Neuronal stem cell (in vitro differentiated cells): ENCODE measurements at regions not wholly inside any gene's neighbourhood (a gene's known extent, or its start where the extent isn't known, plus 50 kb on each side); places are given as distances from the start of the nearest gene placed in this dataset.
A peak's percentile ranks its signal among the peaks of the same experiment; 100 is the strongest.

Experiments
- DNase-seq: peaks from one replicate; pipeline ENCODE4 v3.0.0-alpha.2; 2013; ENCODE audit warnings: low spot score
- H2AFZ ChIP-seq: one replicate; pipeline ENCODE4 v1.6.1; 2013; ENCODE audit warnings: mild to moderate bottlenecking, low read length, inconsistent platforms
- H2AK5ac ChIP-seq: 2 replicates; pipeline ENCODE4 v1.6.1; 2013; ENCODE audit warnings: low read depth, mild to moderate bottlenecking, inconsistent platforms, low read length, moderate library complexity, mixed read lengths
- H2BK120ac ChIP-seq: 2 replicates; pipeline ENCODE4 v1.6.1; 2013; ENCODE audit warnings: low read depth, mild to moderate bottlenecking, inconsistent platforms, low read length, moderate library complexity, mixed read lengths
- H2BK12ac ChIP-seq: one replicate; pipeline ENCODE4 v1.6.1; 2013; ENCODE audit warnings: low read length, inconsistent platforms
- H2BK15ac ChIP-seq: 2 replicates; pipeline ENCODE4 v1.6.1; 2013; ENCODE audit warnings: mild to moderate bottlenecking, low read length, inconsistent platforms, mixed read lengths
- H2BK5ac ChIP-seq: one replicate; pipeline ENCODE4 v1.6.1; 2013; ENCODE audit warnings: inconsistent platforms, mild to moderate bottlenecking, low read length, moderate library complexity
- H3K14ac ChIP-seq: one replicate; pipeline ENCODE4 v1.6.1; 2013; ENCODE audit warnings: low read length, inconsistent platforms
- H3K18ac ChIP-seq: 2 replicates; pipeline ENCODE4 v1.6.1; 2013; ENCODE audit warnings: low read length, inconsistent platforms
- H3K23ac ChIP-seq: 2 replicates; pipeline ENCODE4 v1.6.1; 2013; ENCODE audit warnings: low read depth, mild to moderate bottlenecking, mixed read lengths, low read length, inconsistent platforms; ENCODE audit not compliant: poor library complexity
- H3K27ac ChIP-seq: replicated peaks from 3 replicates; pipeline ENCODE4 v1.5.1; 2013; ENCODE audit warnings: low read length, inconsistent platforms
- H3K27me3 ChIP-seq, 3 experiments: 2 replicates each; pipeline ENCODE4 v1.6.1; 2013; ENCODE audit warnings: low read length in 3 of 3, mild to moderate bottlenecking in 2 of 3, inconsistent platforms in 1 of 3, low read depth in 1 of 3, mixed read lengths in 1 of 3, moderate library complexity in 1 of 3; ENCODE audit not compliant: control insufficient read depth in 3 of 3, insufficient read depth in 3 of 3
- H3K36me3 ChIP-seq, 2 donors: replicated peaks in 1 of 2; 2 replicates each; pipeline ENCODE4 v1.6.1; 2013; ENCODE audit warnings: low read length in 2 of 2; ENCODE audit not compliant: control insufficient read depth in 2 of 2, insufficient read depth in 2 of 2
- H3K4ac ChIP-seq: 2 replicates; pipeline ENCODE4 v1.6.1; 2013; ENCODE audit warnings: inconsistent platforms, mild to moderate bottlenecking, low read length, moderate library complexity
- H3K4me1 ChIP-seq, 2 donors: 1 replicate in 1 of 2; 2 replicates in 1 of 2; pipeline ENCODE4 v1.6.1; 2013; ENCODE audit warnings: low read length in 2 of 2, low read depth in 1 of 2; ENCODE audit not compliant: control insufficient read depth in 2 of 2, insufficient read depth in 1 of 2
- H3K4me2 ChIP-seq: one replicate; pipeline ENCODE4 v1.6.1; 2013; ENCODE audit warnings: mild to moderate bottlenecking, low read length, inconsistent platforms; ENCODE audit not compliant: insufficient read depth, poor library complexity, severe bottlenecking
- H3K4me3 ChIP-seq, 2 donors: 2 replicates each; pipeline ENCODE4 v1.5.1; 2013; ENCODE audit warnings: low read length in 2 of 2, mild to moderate bottlenecking in 2 of 2, inconsistent platforms in 1 of 2, moderate library complexity in 1 of 2
- H3K79me1 ChIP-seq: one replicate; pipeline ENCODE4 v1.6.1; 2013; ENCODE audit warnings: low read depth, mild to moderate bottlenecking, inconsistent platforms, low read length, moderate library complexity
- H3K9ac ChIP-seq: one replicate; pipeline ENCODE4 v1.6.1; 2013; ENCODE audit warnings: mild to moderate bottlenecking, low read depth, low read length, inconsistent platforms; ENCODE audit not compliant: poor library complexity
- H3K9me3 ChIP-seq, 2 donors: replicated peaks in 1 of 2; 2 replicates each; pipeline versions ENCODE3 to v1.6.1; 2013; ENCODE audit warnings: low read length in 2 of 2, mild to moderate bottlenecking in 2 of 2, inconsistent platforms in 1 of 2, low read depth in 1 of 2, mixed read lengths in 1 of 2, moderate library complexity in 1 of 2; ENCODE audit not compliant: control insufficient read depth in 2 of 2, insufficient read depth in 1 of 2
- H4K8ac ChIP-seq: one replicate; pipeline ENCODE4 v1.6.1; 2013; ENCODE audit warnings: low read depth, mild to moderate bottlenecking, inconsistent platforms, low read length, moderate library complexity
- H4K91ac ChIP-seq: one replicate; pipeline ENCODE4 v1.6.1; 2013; ENCODE audit warnings: low read length, low read depth, mild to moderate bottlenecking, inconsistent platforms; ENCODE audit not compliant: poor library complexity
- WGBS, 2 donors: extraction: QIAGEN DNeasy Blood & Tissue Kit; methylation state at CpG; one replicate each; pipeline ENCODE4 v1.1.7; 2013; ENCODE audit warnings: missing lambda C conversion rate in 2 of 2, mixed read lengths in 1 of 2; ENCODE audit not compliant: insufficient read length in 2 of 2, insufficient replicate concordance in 1 of 2; ENCODE audit errors: extremely low coverage in 2 of 2; 5-methylcytosine and 5-hydroxymethylcytosine counted together

DNA sequence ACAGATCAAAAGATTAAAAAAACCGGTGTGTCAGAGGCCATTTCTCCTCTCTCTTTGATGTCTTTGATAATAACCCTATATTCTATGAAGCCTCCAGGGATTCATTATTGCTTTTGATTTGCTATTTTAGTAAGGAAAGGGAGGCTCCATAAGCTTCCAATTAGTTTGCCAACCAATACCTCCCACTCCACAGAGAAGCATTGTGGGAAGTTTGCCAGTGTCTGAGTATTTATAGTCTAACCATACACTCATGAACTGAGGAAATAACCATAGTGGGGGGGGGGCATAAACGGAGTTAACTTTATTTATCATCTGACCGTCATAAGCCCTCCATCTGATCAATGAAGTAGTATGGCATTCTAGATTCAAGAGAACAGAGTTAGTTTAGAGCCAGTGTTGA is 1066.8 kb upstream of the PABPC4L start:
- H2AFZ ChIP-seq: no peak overlapping the region
- no peak overlapping the region for H3K4me2 ChIP-seq
- no peak overlapping the region for H3K18ac ChIP-seq
- H3K27me3 ChIP-seq: no peaks in the 10 kb centered on the region
- DNase-seq: no peak
- H4K8ac ChIP-seq: no peak overlapping the region
- no peak overlapping the region for H3K23ac ChIP-seq
- H2BK15ac ChIP-seq: no peak overlapping the region
- no peak overlapping the region for H3K9ac ChIP-seq
- H3K36me3 ChIP-seq: no peaks in the 10 kb centered on the region
- H3K9me3 ChIP-seq: no peaks in the 10 kb centered on the region
- no peak overlapping the region for H2BK5ac ChIP-seq
- no peaks in the 10 kb centered on the region for H3K79me1 ChIP-seq
- H2BK120ac ChIP-seq: no peak overlapping the region
- no peak overlapping the region for H4K91ac ChIP-seq
- H2AK5ac ChIP-seq: no peak overlapping the region
- H3K4ac ChIP-seq: no peak overlapping the region
- H3K4me3 ChIP-seq: no peak overlapping the region
- H3K27ac ChIP-seq: no peak overlapping the region
- WGBS, 2 donors: no CpG with 5 or more reads among the region's 3 CpGs
- H2BK12ac ChIP-seq: no peak overlapping the region
- no peak overlapping the region for H3K14ac ChIP-seq
- no peaks in the 10 kb centered on the region for H3K4me1 ChIP-seq

DNA sequence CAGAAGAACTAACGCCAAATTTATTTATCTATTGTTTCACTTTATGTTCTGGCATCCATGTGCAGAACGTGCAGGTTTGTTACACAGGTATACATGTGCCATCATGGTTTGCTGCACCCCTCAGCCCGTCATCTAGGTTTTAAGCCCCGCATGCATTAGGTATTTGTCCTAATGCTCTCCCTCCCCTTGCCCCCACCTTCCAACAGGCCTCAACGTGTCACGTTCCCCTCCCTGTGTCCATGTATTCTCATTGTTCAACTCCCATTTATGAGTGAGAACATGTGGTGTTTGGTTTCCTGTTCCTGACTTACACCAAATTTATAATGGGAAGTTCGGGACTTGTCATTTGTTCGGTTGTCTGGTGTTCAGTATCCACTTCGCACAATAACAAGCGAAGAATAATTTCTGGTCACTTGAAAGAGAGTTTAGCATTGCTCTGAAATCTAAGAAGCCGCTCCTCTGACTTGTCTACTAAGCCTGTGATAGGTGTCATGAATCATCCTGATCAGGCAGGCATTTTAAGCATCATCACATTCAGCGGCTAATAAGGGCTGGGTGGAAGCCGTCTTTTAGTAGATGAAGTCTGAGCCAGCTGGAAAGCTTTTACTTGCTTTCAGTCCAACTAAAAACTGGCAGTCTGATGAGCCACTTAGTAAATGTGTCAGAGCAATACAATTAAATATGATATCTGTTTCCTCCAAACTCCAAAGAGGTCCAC is 1065.7 kb upstream of the PABPC4L start:
- Histone ChIP-seq H3K27me3 (no peaks in the 10 kb centered on the region), H3K79me1 (no peaks in the 10 kb centered on the region), H2AK5ac (no peak overlapping the region), H3K9ac (no peak overlapping the region), H2BK15ac (no peak overlapping the region), H2BK12ac (no peak overlapping the region), H2BK120ac (no peak overlapping the region), H4K8ac (no peak overlapping the region), H3K36me3 (no peaks in the 10 kb centered on the region), H3K9me3 (no peaks in the 10 kb centered on the region), H3K27ac (no peak overlapping the region), H3K4me2 (no peak overlapping the region), H3K14ac (no peak overlapping the region), H3K23ac (no peak overlapping the region), H3K4me3 (no peak overlapping the region), H2BK5ac (no peak overlapping the region), H3K18ac (no peak overlapping the region), H3K4me1 (no peaks in the 10 kb centered on the region), H3K4ac (no peak overlapping the region), H4K91ac (no peak overlapping the region), H2AFZ (peak overlapping the region; percentile 45)
- no peak for DNase-seq
- no CpG with 5 or more reads among the region's 13 CpGs for WGBS, 2 donors

DNA sequence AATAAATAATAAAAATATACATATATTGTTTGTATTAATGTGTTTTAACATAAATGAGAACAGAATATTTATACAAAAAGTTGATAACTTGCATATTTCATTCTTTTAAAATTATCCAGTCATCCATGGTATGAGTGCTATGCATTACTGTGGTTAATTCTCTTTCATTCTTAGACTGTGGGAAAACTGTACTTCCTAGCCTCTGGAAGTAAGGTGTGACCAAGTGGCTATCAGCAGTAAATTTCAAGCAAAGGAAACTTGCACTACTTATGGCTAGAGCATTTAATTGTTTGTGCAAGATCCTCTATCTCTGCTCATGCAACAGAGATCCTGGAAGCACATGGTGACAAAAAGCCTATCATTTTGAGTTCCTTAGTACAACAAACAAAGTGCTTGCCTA is 1054.5 kb upstream of the PABPC4L start:
- Histone ChIP-seq H3K23ac (no peak overlapping the region), H3K4me2 (no peak overlapping the region), H2BK5ac (no peak overlapping the region), H2AK5ac (no peak overlapping the region), H2BK120ac (no peak overlapping the region), H2BK15ac (no peak overlapping the region), H3K4me3 (no peak overlapping the region), H3K4me1 (peaks cover 0 to 1% of the 10 kb centered on the region in 2 donors), H2BK12ac (no peak overlapping the region), H3K9ac (no peak overlapping the region), H2AFZ (peak overlapping the region; percentile 20), H3K4ac (no peak overlapping the region), H4K8ac (no peak overlapping the region), H3K79me1 (no peaks in the 10 kb centered on the region), H4K91ac (no peak overlapping the region), H3K18ac (no peak overlapping the region), H3K14ac (no peak overlapping the region), H3K27ac (no peak overlapping the region), H3K27me3 (no peaks in the 10 kb centered on the region), H3K36me3 (no peaks in the 10 kb centered on the region), H3K9me3 (no peaks in the 10 kb centered on the region)
- no peak for DNase-seq

DNA sequence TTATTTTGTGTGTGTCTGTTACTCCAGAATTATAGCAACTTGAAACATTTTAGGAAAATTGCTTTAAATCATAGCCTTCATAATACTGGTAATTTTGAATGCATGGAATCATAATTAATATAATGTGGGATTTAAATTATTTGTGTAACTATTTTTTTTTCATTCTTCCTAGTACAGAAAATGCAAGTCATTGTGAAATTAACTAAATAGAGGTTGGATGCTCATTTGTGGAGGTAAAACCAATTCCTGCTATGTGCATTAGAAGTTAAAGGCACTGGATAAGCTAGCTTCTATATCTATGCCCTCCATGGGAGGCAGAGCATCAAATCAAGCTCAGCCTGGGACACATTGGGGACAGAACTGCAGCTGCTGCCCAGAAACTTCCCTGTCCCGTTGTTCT is 1048.5 kb upstream of the PABPC4L start:
- Histone ChIP-seq H3K4me1 (no peaks in the 10 kb centered on the region), H2BK12ac (no peak overlapping the region), H4K91ac (no peak overlapping the region), H3K4me3 (no peak overlapping the region), H3K4me2 (no peak overlapping the region), H3K9ac (no peak overlapping the region), H3K27ac (no peak overlapping the region), H3K23ac (no peak overlapping the region), H3K27me3 (no peaks in the 10 kb centered on the region), H2BK5ac (no peak overlapping the region), H4K8ac (no peak overlapping the region), H3K9me3 (no peaks in the 10 kb centered on the region), H3K79me1 (no peaks in the 10 kb centered on the region), H3K36me3 (no peaks in the 10 kb centered on the region), H2BK15ac (no peak overlapping the region), H3K14ac (no peak overlapping the region), H2BK120ac (no peak overlapping the region), H3K18ac (no peak overlapping the region), H2AFZ (peak overlapping the region; percentile 49), H2AK5ac (no peak overlapping the region), H3K4ac (no peak overlapping the region)
- DNase-seq: no peak
- no CpG with 5 or more reads among the region's 1 CpG for WGBS, 2 donors
